Upper lobe of right lung (tissue), 1 donor: ENCODE measurements at regions not wholly inside any gene's neighbourhood (a gene's known extent, or its start where the extent isn't known, plus 50 kb on each side); places are given as distances from the start of the nearest gene placed in this dataset.
"Not testable (repeated sequence)": the region's sequence is repeated elsewhere in the genome, so short reads cannot be mapped to it uniquely, and the experiment has no call there.

Source experiments
- ATAC-seq: fragments of 200-7000 bp; cut with Tn5 transposase; one replicate; pipeline ENCODE4 v1.9.1; 2020; ENCODE audit warnings: mild to moderate bottlenecking, moderate library complexity
- DNase-seq: peaks from one replicate; pipeline ENCODE4 v3.0.0-alpha.2; 2020
- H3K27ac ChIP-seq: fragments of 200-600 bp; one replicate; pipeline ENCODE4 v1.8.0; 2022
- H3K27me3 ChIP-seq: fragments of 200-600 bp; one replicate; pipeline ENCODE4 v1.8.0; 2022; ENCODE audit warnings: mild to moderate bottlenecking
- H3K36me3 ChIP-seq: fragments of 200-600 bp; one replicate; pipeline ENCODE4 v1.8.0; 2022
- H3K4me1 ChIP-seq: fragments of 200-600 bp; one replicate; pipeline ENCODE4 v1.8.0; 2022
- H3K4me3 ChIP-seq: fragments of 200-600 bp; one replicate; pipeline ENCODE4 v1.8.0; 2022; ENCODE audit warnings: mild to moderate bottlenecking
- H3K9me3 ChIP-seq: fragments of 200-600 bp; one replicate; pipeline ENCODE4 v1.8.0; 2022
- intact Hi-C: fragments of 100-400 bp; cut with DNase I; formaldehyde crosslinking; loops from one replicate; pipeline ENCODE4 v1.11.0; 2022
- TF ChIP-seq, protein P1 (sequence below): fragments of 200-600 bp; IDR thresholded peaks from one replicate; pipeline ENCODE4 v1.8.0; 2022; ENCODE audit warnings: antibody characterized with exemption
- donor health status: DM: no; HTN: yes; CAD: no; lungs with severe emphysema.

DNA sequence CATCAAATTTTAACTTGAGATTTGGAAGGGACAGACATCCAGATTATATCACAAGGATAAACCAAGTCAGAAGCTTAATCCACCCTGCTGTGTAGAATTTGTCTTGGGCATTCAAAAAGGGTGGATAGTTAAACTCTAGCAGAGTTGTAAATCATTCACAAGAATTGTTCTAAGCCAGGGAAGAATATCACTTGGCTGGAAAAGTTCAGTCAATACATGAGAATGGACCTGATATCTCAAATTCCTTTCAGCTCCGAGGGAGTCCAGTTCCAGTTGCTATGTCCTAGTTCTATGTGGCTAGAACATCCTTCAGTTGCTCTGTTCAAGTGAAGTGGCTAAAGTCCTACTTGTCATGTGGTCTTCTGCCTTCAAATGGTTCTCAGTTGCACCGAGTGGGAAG lies 351.8 kb upstream of the JARID2 start:
- ATAC-seq, result no peak
- no peaks in the 10 kb centered on the region for H3K4me1 ChIP-seq

DNA sequence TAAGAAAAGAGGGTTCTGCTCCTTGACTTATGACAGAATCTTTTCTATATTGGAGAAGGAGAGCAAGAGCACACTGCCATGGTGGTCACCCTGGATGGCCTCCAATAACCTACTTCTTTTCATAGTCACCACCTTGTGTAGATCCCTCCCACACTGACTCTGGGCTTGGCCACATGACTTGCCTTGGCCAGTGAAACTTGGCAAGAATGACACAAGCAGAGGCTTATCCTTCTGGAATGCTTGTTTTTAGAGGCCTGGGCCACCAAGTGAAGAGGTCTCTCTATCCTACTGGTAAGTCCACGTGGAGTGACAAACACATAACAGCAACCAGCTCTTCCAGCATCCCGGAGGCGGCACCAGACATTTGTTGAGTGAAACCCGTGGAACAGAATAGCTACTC lies 349.4 kb upstream of the JARID2 start:
- Histone ChIP-seq H3K4me3 (no peak overlapping the region), H3K27me3 (no peaks in the 10 kb centered on the region), H3K27ac (no peak overlapping the region), H3K4me1 (no peaks in the 10 kb centered on the region), H3K9me3 (no peaks in the 10 kb centered on the region), H3K36me3 (no peaks in the 10 kb centered on the region)
- no peak for DNase-seq
- intact Hi-C loops, result no loop called here
- TF ChIP-seq, protein P1, sequence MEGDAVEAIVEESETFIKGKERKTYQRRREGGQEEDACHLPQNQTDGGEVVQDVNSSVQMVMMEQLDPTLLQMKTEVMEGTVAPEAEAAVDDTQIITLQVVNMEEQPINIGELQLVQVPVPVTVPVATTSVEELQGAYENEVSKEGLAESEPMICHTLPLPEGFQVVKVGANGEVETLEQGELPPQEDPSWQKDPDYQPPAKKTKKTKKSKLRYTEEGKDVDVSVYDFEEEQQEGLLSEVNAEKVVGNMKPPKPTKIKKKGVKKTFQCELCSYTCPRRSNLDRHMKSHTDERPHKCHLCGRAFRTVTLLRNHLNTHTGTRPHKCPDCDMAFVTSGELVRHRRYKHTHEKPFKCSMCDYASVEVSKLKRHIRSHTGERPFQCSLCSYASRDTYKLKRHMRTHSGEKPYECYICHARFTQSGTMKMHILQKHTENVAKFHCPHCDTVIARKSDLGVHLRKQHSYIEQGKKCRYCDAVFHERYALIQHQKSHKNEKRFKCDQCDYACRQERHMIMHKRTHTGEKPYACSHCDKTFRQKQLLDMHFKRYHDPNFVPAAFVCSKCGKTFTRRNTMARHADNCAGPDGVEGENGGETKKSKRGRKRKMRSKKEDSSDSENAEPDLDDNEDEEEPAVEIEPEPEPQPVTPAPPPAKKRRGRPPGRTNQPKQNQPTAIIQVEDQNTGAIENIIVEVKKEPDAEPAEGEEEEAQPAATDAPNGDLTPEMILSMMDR, result no peak
- ATAC-seq, result no peak

More for the DNA sequence above, 351.8 kb upstream of the JARID2 start:
- DNase-seq, result no peak
- Histone ChIP-seq H3K36me3 (no peaks in the 10 kb centered on the region), H3K9me3 (no peaks in the 10 kb centered on the region), H3K4me3 (no peak overlapping the region), H3K27ac (no peak overlapping the region), H3K27me3 (no peaks in the 10 kb centered on the region)
- TF ChIP-seq, protein P1, result no peak
- intact Hi-C loops, result no loop called here

DNA sequence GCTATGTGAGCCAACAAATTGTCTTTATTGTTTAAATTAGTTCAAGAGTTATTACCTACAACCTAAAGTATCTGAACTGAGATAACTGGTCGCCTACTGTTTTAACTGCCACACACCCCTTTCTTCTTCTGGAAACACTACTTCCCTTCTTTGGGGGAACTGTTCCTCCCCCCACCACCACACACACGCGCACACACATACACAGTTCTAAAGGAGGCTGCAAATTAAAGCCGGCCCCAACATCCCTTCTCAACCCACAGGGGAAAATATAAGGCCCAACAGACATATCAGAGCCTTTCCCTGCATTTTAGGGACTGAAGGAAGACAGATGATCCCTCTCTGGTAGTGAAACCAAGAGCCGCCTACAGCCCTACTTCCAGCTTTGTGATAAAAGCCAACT lies 348.0 kb upstream of the JARID2 start:
- Histone ChIP-seq H3K27me3 (no peaks in the 10 kb centered on the region), H3K27ac (no peak overlapping the region), H3K36me3 (no peaks in the 10 kb centered on the region), H3K4me1 (no peaks in the 10 kb centered on the region), H3K4me3 (no peak overlapping the region), H3K9me3 (no peaks in the 10 kb centered on the region)
- intact Hi-C loops, result no loop called here
- TF ChIP-seq, protein P1, result no peak
- DNase-seq, result no peak
- peak; percentile 57 for ATAC-seq

DNA sequence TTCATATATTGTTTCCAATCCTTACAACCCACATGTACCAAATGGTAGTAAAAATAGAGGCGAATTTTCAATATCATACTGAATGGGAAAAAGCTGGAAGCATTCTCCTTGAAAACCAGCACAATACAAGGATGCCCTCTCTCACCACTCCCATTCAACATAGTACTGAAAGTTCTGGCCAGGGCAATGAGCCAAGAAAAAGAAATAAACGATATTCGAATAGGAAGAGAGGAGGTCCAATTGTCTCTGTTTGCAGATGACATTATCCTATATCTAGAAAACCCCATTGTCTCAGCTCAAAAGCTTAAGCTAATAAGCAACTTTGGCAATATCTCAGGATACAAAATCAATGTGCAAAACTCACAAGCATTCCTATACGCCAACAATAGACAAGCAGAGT lies 346.4 kb upstream of the JARID2 start:
- H3K27ac ChIP-seq, ATAC-seq, H3K27me3 ChIP-seq, H3K4me1 ChIP-seq, H3K36me3 ChIP-seq, H3K9me3 ChIP-seq, DNase-seq, intact Hi-C loops, H3K4me3 ChIP-seq: not testable (repeated sequence)

DNA sequence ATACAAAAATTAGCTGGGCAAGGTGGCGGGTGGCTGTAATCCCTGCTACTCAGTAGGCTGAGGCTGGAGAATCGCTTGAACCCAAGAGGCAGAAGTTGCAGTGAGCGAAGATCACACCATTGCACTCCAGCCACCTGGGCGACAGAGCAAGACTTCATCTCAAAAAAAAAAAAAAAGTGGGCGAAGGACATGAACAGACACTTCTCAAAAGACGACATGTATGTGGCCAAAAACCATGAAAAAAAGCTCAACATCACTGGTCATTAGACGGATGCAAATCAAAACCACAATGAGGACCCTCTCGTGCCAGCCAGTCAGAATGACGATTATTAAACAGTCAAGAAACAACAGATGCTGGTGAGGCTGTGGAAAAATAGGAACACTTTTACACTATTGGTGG lies 344.9 kb upstream of the JARID2 start:
- DNase-seq, result no peak
- Histone ChIP-seq H3K27ac (no peak overlapping the region), H3K9me3 (no peaks in the 10 kb centered on the region), H3K36me3 (no peaks in the 10 kb centered on the region), H3K4me3 (no peak overlapping the region), H3K4me1 (no peaks in the 10 kb centered on the region), H3K27me3 (no peaks in the 10 kb centered on the region)
- intact Hi-C loops, result no loop called here
- ATAC-seq, result no peak
- TF ChIP-seq, protein P1, result no peak

DNA sequence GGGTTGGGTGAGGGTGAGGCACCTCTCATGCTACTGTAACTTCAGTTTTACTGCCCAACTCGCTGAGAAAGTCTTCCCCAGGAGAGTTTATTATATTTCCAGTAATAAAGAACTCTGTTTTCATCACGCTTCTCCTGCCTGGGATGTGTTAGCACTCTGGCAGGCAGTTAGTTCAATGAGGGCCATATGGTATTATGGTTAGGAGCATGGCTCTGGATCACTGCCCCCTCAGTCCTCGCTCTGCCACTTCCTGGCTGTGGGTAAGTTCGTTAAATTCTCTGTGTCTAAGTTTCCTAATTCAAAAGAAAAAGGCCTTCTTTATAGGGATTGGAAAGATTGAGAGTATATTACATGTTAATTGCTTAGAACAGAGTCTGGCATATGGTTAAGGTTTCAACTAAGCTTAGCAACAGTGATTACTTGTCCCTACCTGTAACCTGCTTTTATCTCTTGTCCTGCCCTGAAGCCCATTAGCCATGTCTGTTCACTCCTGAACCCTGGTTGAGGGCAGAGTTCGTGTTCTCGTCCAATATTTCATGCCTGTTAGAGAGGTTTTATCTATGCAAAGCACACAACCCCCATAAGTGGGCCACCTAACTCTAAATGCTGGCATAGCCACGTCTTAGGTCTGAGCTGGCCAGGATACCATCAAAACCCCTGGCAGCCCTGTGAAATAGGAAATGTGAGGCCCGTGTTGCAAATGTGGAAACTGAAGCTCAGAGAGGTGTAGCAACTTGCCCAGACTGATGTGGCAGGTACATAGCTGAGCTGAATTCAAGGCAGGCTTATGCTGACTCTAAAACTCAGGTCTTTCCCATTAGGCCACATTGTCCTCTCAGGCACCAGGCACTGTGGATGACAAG lies 342.5 kb upstream of the JARID2 start:
- Histone ChIP-seq H3K27ac (no peak overlapping the region), H3K4me3 (no peak overlapping the region), H3K4me1 (no peaks in the 10 kb centered on the region), H3K27me3 (no peaks in the 10 kb centered on the region), H3K36me3 (no peaks in the 10 kb centered on the region), H3K9me3 (no peaks in the 10 kb centered on the region)
- intact Hi-C loops, result no loop called here
- ATAC-seq (no peak), DNase-seq (no peak)
- TF ChIP-seq, protein P1, result no peak
